IPS DF 6.9 (cell line): ENCODE measurements at regions not wholly inside any gene's neighbourhood (a gene's known extent, or its start where the extent isn't known, plus 50 kb on each side); places are given as distances from the start of the nearest gene placed in this dataset.

ENCODE experiments used
- DNase-seq: peaks from one replicate; pipeline ENCODE4 v3.0.0-alpha.2; 2013; ENCODE audit warnings: low read depth, low spot score
- H3K27ac ChIP-seq: one replicate; pipeline ENCODE4 v1.5.1; 2013; ENCODE audit warnings: low read length, control low read depth
- H3K27me3 ChIP-seq: 2 replicates; pipeline ENCODE4 v1.6.1; 2013; ENCODE audit warnings: mild to moderate bottlenecking, low read length; ENCODE audit not compliant: control insufficient read depth, insufficient read depth
- H3K36me3 ChIP-seq: 2 replicates; pipeline ENCODE4 v1.6.1; 2013; ENCODE audit warnings: low read length; ENCODE audit not compliant: control insufficient read depth, insufficient read depth
- H3K4me1 ChIP-seq: 2 replicates; pipeline ENCODE4 v1.6.1; 2013; ENCODE audit warnings: low read length; ENCODE audit not compliant: control insufficient read depth, insufficient read depth
- H3K4me3 ChIP-seq: 2 replicates; pipeline ENCODE4 v1.5.1; 2013; ENCODE audit warnings: mild to moderate bottlenecking, low read length
- H3K9me3 ChIP-seq: 2 replicates; pipeline ENCODE4 v1.6.1; 2013; ENCODE audit warnings: low read length, inconsistent platforms; ENCODE audit not compliant: control insufficient read depth, insufficient read depth
- WGBS: extraction: QIAGEN DNeasy Blood & Tissue Kit; methylation state at CpG from one replicate; pipeline ENCODE4 v1.1.7; 2013; ENCODE audit warnings: mixed read lengths, missing lambda C conversion rate; ENCODE audit not compliant: insufficient read length, insufficient coverage; 5-methylcytosine and 5-hydroxymethylcytosine counted together

DNA sequence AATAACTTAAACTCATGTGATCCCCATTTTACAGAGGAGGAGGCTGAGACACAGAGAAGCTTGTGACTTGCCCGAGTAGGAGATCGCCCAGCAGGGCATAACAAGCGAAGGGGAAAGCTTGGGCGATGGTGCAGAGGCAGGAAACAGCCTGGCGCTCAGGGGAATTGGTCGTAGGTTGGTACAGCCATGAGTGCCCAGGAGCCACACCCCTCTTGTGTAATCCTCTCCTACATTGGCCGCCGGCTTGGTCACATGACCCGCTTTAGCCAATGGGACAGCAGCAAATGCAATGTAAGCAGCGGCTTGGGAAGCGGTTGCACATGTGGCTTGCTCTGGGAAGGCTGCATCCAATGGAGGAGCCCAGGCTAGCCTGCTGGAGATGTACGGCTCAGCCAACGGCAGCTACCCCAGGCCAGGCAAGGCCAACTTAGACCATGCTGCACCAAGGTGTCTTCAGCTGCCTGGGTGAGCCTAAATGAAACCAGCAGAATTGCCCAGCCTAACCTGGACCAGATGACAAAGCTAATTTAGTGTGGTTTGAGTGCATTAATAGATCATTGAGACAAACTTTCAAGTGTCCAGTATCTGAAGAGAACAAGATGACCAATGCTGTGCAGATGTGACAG lies 50.3 kb upstream of the SLC6A6 start:
- no peaks in the 10 kb centered on the region for H3K27me3 ChIP-seq
- no peak overlapping the region for H3K4me3 ChIP-seq
- DNase-seq: no peak
- H3K4me1 ChIP-seq: peaks cover 2% of the 10 kb centered on the region
- no CpG with 5 or more reads among the region's 13 CpGs for WGBS
- H3K9me3 ChIP-seq: no peaks in the 10 kb centered on the region
- H3K36me3 ChIP-seq: no peaks in the 10 kb centered on the region
- no peak overlapping the region for H3K27ac ChIP-seq
